CD4-positive, alpha-beta T cell treated with Interleukin-21 for 1 hour (primary cell): ENCODE measurements at regions not wholly inside any gene's neighbourhood (a gene's known extent, or its start where the extent isn't known, plus 50 kb on each side); places are given as distances from the start of the nearest gene placed in this dataset.

Experiments used
- DNase-seq: peaks from one replicate; pipeline ENCODE4 v3.0.0-alpha.2; 2020

GRCh38 chr20:17856837-17857605 lies 111.6 kb downstream of the SNX5 start:
- DNase-seq, result no peak

GRCh38 chr20:17856024-17856564 lies 112.5 kb downstream of the SNX5 start:
- no peak for DNase-seq

- DNase-seq, result no peak
These were observed 114.2 kb downstream of the SNX5 start for GRCh38 chr20:17854307-17854903.

- DNase-seq, result no peak
These were observed 116.3 kb downstream of the SNX5 start for GRCh38 chr20:17852323-17852722.

- DNase-seq, result no peak
These were observed 117.9 kb downstream of the SNX5 start for GRCh38 chr20:17850684-17851026.

- no peak for DNase-seq
These were observed 118.5 kb downstream of the SNX5 start for GRCh38 chr20:17849901-17850683.

- no peak for DNase-seq
These were observed 119.3 kb downstream of the SNX5 start for GRCh38 chr20:17849138-17849900.

GRCh38 chr20:17848249-17849048 lies 120.1 kb downstream of the SNX5 start:
- no peak for DNase-seq

GRCh38 chr20:17845701-17846475 lies 122.7 kb downstream of the SNX5 start:
- no peak for DNase-seq

GRCh38 chr20:17844549-17845298 lies 123.9 kb downstream of the SNX5 start:
- no peak for DNase-seq

GRCh38 chr20:17844133-17844429 lies 124.5 kb downstream of the SNX5 start:
- DNase-seq, result no peak

- DNase-seq, result peak; percentile 34
These were observed 125.1 kb downstream of the SNX5 start for GRCh38 chr20:17843246-17844132.

- DNase-seq, result no peak
These were observed 126.8 kb downstream of the SNX5 start for GRCh38 chr20:17841751-17842215.

GRCh38 chr20:17840423-17840822 lies 128.2 kb downstream of the SNX5 start:
- DNase-seq, result no peak

GRCh38 chr20:17838921-17839320 lies 129.7 kb downstream of the SNX5 start:
- no peak for DNase-seq

GRCh38 chr20:17837179-17837578 lies 131.4 kb downstream of the SNX5 start:
- DNase-seq, result no peak

- DNase-seq, result no peak
These were observed 132.2 kb downstream of the SNX5 start for GRCh38 chr20:17836303-17836861.

GRCh38 chr20:17835934-17836300 lies 132.7 kb downstream of the SNX5 start:
- no peak for DNase-seq

- no peak for DNase-seq
These were observed 133.2 kb downstream of the SNX5 start for GRCh38 chr20:17835240-17835933.
